ENCODE measurements at regions not wholly inside any gene's neighbourhood (a gene's known extent, or its start where the extent isn't known, plus 50 kb on each side); places are given as distances from the start of the nearest gene placed in this dataset.

DNA sequence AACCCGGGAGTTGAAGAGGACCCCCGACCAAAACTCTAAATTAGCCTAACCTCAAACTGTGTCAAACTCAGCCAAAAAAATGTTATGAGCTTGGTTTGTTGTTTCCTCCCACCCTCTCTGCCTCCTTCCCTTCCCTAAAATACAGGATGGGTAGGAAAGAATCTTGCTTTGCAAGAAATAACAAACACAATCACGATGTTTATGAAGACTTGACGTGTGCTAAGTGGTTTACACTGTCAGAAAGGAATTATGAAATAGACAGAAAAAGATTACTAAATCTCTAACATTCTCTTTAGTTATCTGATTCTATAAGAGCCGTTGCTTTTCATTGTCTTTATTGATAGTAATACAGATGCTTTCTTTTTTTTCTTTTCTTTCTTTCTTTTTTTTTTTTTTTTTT is 285.1 kb downstream of the BMP7 start:
- H3K4me3 ChIP-seq: no peak overlapping the region
- H3K36me3 ChIP-seq: no peaks in the 10 kb centered on the region
- peaks cover 10 to 23% of the 10 kb centered on the region in 2 donors for H3K9me3 ChIP-seq
- H3K4me1 ChIP-seq: no peaks in the 10 kb centered on the region
- no peaks in the 10 kb centered on the region for H3K27me3 ChIP-seq
- DNase-seq (ENCODE audit: low spot score in 2 of 2): no peak
- no peak overlapping the region for H3K27ac ChIP-seq
- TF ChIP-seq POLR2A (IDR thresholded peaks at IDR 0.05) (no peak), POLR2AphosphoS5 (IDR thresholded peaks at IDR 0.05) (no peak)
- TF ChIP-seq, protein P1, sequence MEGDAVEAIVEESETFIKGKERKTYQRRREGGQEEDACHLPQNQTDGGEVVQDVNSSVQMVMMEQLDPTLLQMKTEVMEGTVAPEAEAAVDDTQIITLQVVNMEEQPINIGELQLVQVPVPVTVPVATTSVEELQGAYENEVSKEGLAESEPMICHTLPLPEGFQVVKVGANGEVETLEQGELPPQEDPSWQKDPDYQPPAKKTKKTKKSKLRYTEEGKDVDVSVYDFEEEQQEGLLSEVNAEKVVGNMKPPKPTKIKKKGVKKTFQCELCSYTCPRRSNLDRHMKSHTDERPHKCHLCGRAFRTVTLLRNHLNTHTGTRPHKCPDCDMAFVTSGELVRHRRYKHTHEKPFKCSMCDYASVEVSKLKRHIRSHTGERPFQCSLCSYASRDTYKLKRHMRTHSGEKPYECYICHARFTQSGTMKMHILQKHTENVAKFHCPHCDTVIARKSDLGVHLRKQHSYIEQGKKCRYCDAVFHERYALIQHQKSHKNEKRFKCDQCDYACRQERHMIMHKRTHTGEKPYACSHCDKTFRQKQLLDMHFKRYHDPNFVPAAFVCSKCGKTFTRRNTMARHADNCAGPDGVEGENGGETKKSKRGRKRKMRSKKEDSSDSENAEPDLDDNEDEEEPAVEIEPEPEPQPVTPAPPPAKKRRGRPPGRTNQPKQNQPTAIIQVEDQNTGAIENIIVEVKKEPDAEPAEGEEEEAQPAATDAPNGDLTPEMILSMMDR (IDR thresholded peaks at IDR 0.05): no peak
- intact Hi-C loops (cut with DNase I; ENCODE audit: low total_unique reads): loop anchor here (5.0 kb wide), 1 partner anchor 534 kb away; no protein-coding TSS in a partner anchor

DNA sequence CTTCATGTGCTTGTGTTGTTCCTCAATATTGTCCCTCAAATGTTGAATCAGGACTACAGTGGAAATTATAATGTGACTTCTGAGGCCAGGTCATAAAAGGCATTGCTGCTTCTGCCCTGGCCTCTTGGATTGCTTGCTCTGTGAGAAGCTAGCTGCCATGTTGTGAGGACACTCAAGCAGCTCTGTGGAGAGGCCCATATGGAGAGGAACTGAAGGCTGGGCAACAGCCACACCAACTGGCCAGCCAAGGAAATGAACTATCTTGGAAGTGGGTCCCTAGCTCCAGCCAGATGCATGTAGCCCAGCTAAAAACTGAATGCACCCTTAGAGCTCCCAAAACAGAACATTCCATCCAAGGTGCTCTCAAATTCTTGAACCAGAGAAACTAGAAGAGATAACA is 282.6 kb downstream of the BMP7 start:
- Histone ChIP-seq H3K4me1 (no peaks in the 10 kb centered on the region), H3K4me3 (no peak overlapping the region), H3K9me3 (peaks cover 10 to 34% of the 10 kb centered on the region in 2 donors), H3K27ac (no peak overlapping the region), H3K36me3 (no peaks in the 10 kb centered on the region), H3K27me3 (peaks cover 0 to 5% of the 10 kb centered on the region in 2 donors)
- intact Hi-C loops (cut with DNase I; ENCODE audit: low total_unique reads): loop anchor here (5.0 kb wide), 1 partner anchor 537 kb away; no protein-coding TSS in a partner anchor
- TF ChIP-seq POLR2A (IDR thresholded peaks at IDR 0.05): no peak
- TF ChIP-seq POLR2AphosphoS5 (IDR thresholded peaks at IDR 0.05): no peak
- TF ChIP-seq, protein P1 (IDR thresholded peaks at IDR 0.05): no peak
- no peak for DNase-seq (ENCODE audit: low spot score in 2 of 2)

DNA sequence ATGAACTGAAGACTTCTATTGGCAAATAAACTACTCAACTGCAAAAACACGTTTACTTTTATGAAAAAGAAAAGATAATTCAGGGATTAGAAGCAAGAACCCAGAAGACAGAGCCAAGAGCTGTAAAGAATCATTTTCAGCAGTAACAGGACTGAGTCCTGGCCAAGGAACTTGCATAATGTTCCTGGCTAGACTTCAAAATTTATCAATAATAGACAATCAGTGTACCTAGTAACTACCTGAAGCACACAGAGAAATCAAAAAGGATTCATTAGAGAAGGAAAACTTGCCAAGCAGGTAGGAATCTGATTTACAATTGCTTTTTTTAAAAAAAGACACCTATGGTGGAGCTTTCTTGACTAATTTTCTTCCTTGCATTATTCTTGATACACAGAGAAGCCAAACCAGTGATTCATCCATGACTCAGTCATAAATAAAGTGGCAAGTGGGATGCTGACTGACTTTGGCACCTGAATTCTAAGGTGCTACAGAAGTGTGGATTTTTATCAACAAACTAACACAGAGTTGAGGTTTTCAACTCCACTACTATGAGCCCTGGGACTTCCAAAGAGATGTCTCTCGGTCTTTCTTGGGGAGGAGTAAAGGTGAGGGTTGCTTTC is 281.3 kb downstream of the BMP7 start:
- Histone ChIP-seq H3K4me1 (no peaks in the 10 kb centered on the region), H3K36me3 (no peaks in the 10 kb centered on the region), H3K27me3 (peaks cover 0 to 5% of the 10 kb centered on the region in 2 donors), H3K9me3 (peaks cover 10 to 34% of the 10 kb centered on the region in 2 donors), H3K27ac (no peak overlapping the region), H3K4me3 (no peak overlapping the region)
- DNase-seq (ENCODE audit: low spot score in 2 of 2): no peak
- intact Hi-C loops (cut with DNase I; ENCODE audit: low total_unique reads): no loop called here
- no peak for TF ChIP-seq POLR2AphosphoS5 (IDR thresholded peaks at IDR 0.05)
- no peak for TF ChIP-seq POLR2A (IDR thresholded peaks at IDR 0.05)
- TF ChIP-seq, protein P1 (IDR thresholded peaks at IDR 0.05): no peak

GRCh38 chr20:56986476-56986875 is 280.0 kb downstream of the BMP7 start:
- TF ChIP-seq, protein P1 (IDR thresholded peaks at IDR 0.05): no peak
- TF ChIP-seq POLR2A (IDR thresholded peaks at IDR 0.05): no peak
- no peak for TF ChIP-seq POLR2AphosphoS5 (IDR thresholded peaks at IDR 0.05)
- peaks cover 10 to 34% of the 10 kb centered on the region in 2 donors for H3K9me3 ChIP-seq

GRCh38 chr20:56986931-56987720 is 279.3 kb downstream of the BMP7 start:
- Histone ChIP-seq H3K36me3 (no peaks in the 10 kb centered on the region), H3K9me3 (peaks cover 10 to 34% of the 10 kb centered on the region in 2 donors), H3K4me3 (no peak overlapping the region), H3K27me3 (peaks cover 0 to 5% of the 10 kb centered on the region in 2 donors), H3K27ac (no peak overlapping the region), H3K4me1 (no peaks in the 10 kb centered on the region)
- intact Hi-C loops (cut with DNase I; ENCODE audit: low total_unique reads): no loop called here
- no peak for DNase-seq (ENCODE audit: low spot score in 2 of 2)
- TF ChIP-seq POLR2AphosphoS5 (IDR thresholded peaks at IDR 0.05): no peak
- TF ChIP-seq, protein P1 (IDR thresholded peaks at IDR 0.05): no peak
- TF ChIP-seq POLR2A (IDR thresholded peaks at IDR 0.05): no peak

More at GRCh38 chr20:56986476-56986875, 280.0 kb downstream of the BMP7 start:
- Histone ChIP-seq H3K4me3 (no peak overlapping the region), H3K36me3 (no peaks in the 10 kb centered on the region), H3K27ac (no peak overlapping the region), H3K4me1 (no peaks in the 10 kb centered on the region), H3K27me3 (peaks cover 0 to 5% of the 10 kb centered on the region in 2 donors)
- DNase-seq (ENCODE audit: low spot score in 2 of 2): no peak
- intact Hi-C loops (cut with DNase I; ENCODE audit: low total_unique reads): no loop called here
